Psoas muscle (tissue), 7 donors: ENCODE measurements at regions not wholly inside any gene's neighbourhood (a gene's known extent, or its start where the extent isn't known, plus 50 kb on each side); places are given as distances from the start of the nearest gene placed in this dataset.
A peak's percentile ranks its signal among the peaks of the same experiment; 100 is the strongest.
"Not testable (repeated sequence)": the region's sequence is repeated elsewhere in the genome, so short reads cannot be mapped to it uniquely, and the experiment has no call there.

Experiments used
- ATAC-seq, 4 donors: fragments of 200-7000 bp; cut with Tn5 transposase; one replicate each; pipeline ENCODE4 v1.9.1; 2020; ENCODE audit warnings: moderate library complexity in 3 of 4, mild to moderate bottlenecking in 2 of 4
- DNase-seq, 2 donors: peaks; one replicate each; pipeline ENCODE4 v3.0.0-alpha.2; 2020
- H3K27ac ChIP-seq: fragments of 200-600 bp; one replicate; pipeline ENCODE4 v1.8.0; 2022
- H3K27me3 ChIP-seq, 3 donors: fragments of 200-600 bp in 1 of 3; one replicate each; pipeline versions ENCODE4 v1.6.1 to v1.8.0; 2013 to 2022; ENCODE audit warnings: low read length in 2 of 3, mild to moderate bottlenecking in 2 of 3, moderate library complexity in 1 of 3; ENCODE audit not compliant: insufficient read depth in 3 of 3
- H3K36me3 ChIP-seq, 2 donors: fragments of 200-600 bp in 1 of 2; one replicate each; pipeline versions ENCODE4 v1.6.1 to v1.8.0; 2013 to 2022; ENCODE audit warnings: low read depth in 1 of 2, mild to moderate bottlenecking in 1 of 2, moderate library complexity in 1 of 2; ENCODE audit not compliant: insufficient read depth in 1 of 2
- H3K4me1 ChIP-seq: fragments of 200-600 bp; one replicate; pipeline ENCODE4 v1.8.0; 2022
- H3K4me3 ChIP-seq: fragments of 200-600 bp; one replicate; pipeline ENCODE4 v1.8.0; 2022; ENCODE audit warnings: mild to moderate bottlenecking
- H3K9me3 ChIP-seq: fragments of 200-600 bp; one replicate; pipeline ENCODE4 v1.8.0; 2022
- CTCF ChIP-seq: fragments of 200-600 bp; IDR thresholded peaks from one replicate; pipeline ENCODE4 v1.8.0; 2022; ENCODE audit warnings: antibody characterized with exemption
- WGBS, 3 donors: extraction: QIAGEN DNeasy Blood & Tissue Kit; methylation state at CpG; one replicate each; pipeline versions ENCODE4 v1.1.6 to v1.1.7; 2013; 5-methylcytosine and 5-hydroxymethylcytosine counted together
- intact Hi-C, 2 donors: fragments of 100-400 bp; cut with DNase I; formaldehyde crosslinking; loops; one replicate each; pipeline versions ENCODE4 v1.11.0 to v1.14.2; 2022
- donor health status: healthy with polysubstance abuse.
- donor health status: DM: no; HTN: no; CAD: no; lungs with moderate emphysema.
- donor health status: Bipolar disorder and iron deficiency.
- donor health status: healthy.
- donor health status: DM: yes; HTN: yes; CAD: no.
- donor health status: DM: no; HTN: no; CAD: no.
- donor health status: DM: yes; HTN: yes; CAD: no.

DNA sequence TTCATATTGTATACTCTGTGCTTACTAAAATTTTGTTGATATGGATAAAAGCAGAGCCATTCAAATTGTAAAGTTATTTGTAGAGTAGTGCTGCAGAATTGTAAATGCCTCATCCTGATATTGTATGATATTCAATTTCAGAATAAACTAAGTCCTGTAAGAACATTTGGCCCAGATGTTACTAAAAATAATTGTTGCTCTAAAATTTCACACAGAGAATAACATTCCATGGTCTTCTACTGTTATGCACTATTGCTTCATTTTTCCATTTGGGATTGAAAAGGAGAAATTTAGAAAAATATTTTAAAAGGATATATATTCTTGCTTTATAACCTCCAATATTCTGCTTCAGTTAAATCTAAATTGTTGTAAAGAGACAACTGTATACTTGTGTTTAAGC, 195.6 kb downstream of the LARP7 start:
- H3K36me3 ChIP-seq = no peaks in the 10 kb centered on the region
- no peak overlapping the region for H3K4me3 ChIP-seq
- no peak for TF ChIP-seq CTCF
- intact Hi-C loops = no loop called here
- H3K9me3 ChIP-seq = no peaks in the 10 kb centered on the region
- no peak overlapping the region for H3K27ac ChIP-seq
- ATAC-seq (no peak), DNase-seq (no peak)
- no peaks in the 10 kb centered on the region for H3K27me3 ChIP-seq
- H3K4me1 ChIP-seq = no peaks in the 10 kb centered on the region

- H3K27me3 ChIP-seq = no peaks in the 10 kb centered on the region
- H3K27ac ChIP-seq = no peak overlapping the region
- no peaks in the 10 kb centered on the region for H3K9me3 ChIP-seq
- 57 to 94% (median 80%) methylated on average over 1 of the region's 1 CpG for WGBS, 3 donors
- DNase-seq (no peak), ATAC-seq (no peak)
- intact Hi-C loops = no loop called here
- no peaks in the 10 kb centered on the region for H3K4me1 ChIP-seq
- no peaks in the 10 kb centered on the region for H3K36me3 ChIP-seq
- no peak overlapping the region for H3K4me3 ChIP-seq
- no peak for TF ChIP-seq CTCF
These were observed 200.0 kb downstream of the LARP7 start for GRCh38 chr4:112836895-112837294.

- DNase-seq, H3K9me3 ChIP-seq, intact Hi-C loops, ATAC-seq, H3K27ac ChIP-seq, H3K27me3 ChIP-seq, H3K36me3 ChIP-seq, H3K4me3 ChIP-seq, H3K4me1 ChIP-seq: not testable (repeated sequence)
- 79 to 89% (median 82%) methylated on average over 1 of the region's 1 CpG for WGBS, 3 donors
These were observed 201.1 kb downstream of the LARP7 start for GRCh38 chr4:112838015-112838414.

DNA sequence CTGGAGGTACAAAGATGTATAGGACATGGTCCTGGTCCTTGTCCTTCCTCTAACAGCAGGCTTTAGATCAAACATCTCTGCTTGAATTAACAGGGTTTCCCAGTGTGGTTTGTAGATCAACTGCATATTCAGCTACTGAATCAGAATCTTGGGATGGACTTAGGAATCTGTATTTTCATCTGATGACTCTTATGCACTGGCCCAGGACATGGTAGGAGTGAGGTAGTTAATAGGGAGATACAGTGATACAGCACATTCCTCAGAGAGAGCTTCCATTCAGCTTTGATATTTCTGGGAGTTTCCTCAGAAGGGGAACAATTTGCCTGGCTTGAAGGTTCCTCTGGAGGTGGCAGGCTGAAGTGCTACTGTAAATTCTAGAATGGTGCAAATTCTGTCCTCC, 203.1 kb downstream of the LARP7 start:
- Histone ChIP-seq H3K4me1 (no peaks in the 10 kb centered on the region), H3K4me3 (no peak overlapping the region), H3K9me3 (no peaks in the 10 kb centered on the region), H3K27me3 (no peaks in the 10 kb centered on the region), H3K36me3 (no peaks in the 10 kb centered on the region), H3K27ac (no peak overlapping the region)
- DNase-seq (no peak), ATAC-seq (peak; percentile 63 to 72 (median 66))
- intact Hi-C loops = no loop called here
- no peak for TF ChIP-seq CTCF

- no peak overlapping the region for H3K27ac ChIP-seq
- H3K4me3 ChIP-seq = no peak overlapping the region
- H3K9me3 ChIP-seq = no peaks in the 10 kb centered on the region
- H3K27me3 ChIP-seq = no peaks in the 10 kb centered on the region
- no peak for TF ChIP-seq CTCF
- ATAC-seq = no peak
- 93 to 97% (median 96%) methylated on average over 1 of the region's 1 CpG for WGBS, 3 donors
- intact Hi-C loops = no loop called here
- no peak for DNase-seq
- H3K4me1 ChIP-seq = no peaks in the 10 kb centered on the region
- no peaks in the 10 kb centered on the region for H3K36me3 ChIP-seq
These were observed 203.7 kb downstream of the LARP7 start for GRCh38 chr4:112840619-112841018.
